Pons (tissue), 1 donor: ENCODE measurements at regions not wholly inside any gene's neighbourhood (a gene's known extent, or its start where the extent isn't known, plus 50 kb on each side); places are given as distances from the start of the nearest gene placed in this dataset.
"Not testable (repeated sequence)": the region's sequence is repeated elsewhere in the genome, so short reads cannot be mapped to it uniquely, and the experiment has no call there.

Experiments
- DNase-seq: peaks from one replicate; pipeline ENCODE4 v3.0.0-alpha.2; 2016; ENCODE audit warnings: low spot score

DNA sequence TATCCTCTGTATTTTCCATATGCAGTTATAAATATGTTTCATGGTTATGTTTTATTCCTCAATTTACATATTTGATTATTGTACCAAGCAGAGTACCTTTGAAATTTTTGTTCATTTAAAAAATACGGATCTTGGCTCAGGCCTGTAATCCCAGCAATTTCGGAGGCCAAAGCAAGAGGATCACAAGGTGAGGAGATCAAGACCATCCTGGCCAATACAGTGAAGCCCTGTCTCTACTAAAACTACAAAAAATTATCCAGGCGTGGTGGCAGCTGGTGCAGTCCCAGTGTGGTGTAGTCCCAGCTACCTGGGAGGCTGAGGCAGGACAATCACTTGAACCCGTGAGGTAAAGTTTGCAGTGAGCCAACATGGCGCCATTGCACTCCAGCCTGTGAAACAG is 251.2 kb upstream of the TPTE start:
- DNase-seq, result peak; percentile 67

DNA sequence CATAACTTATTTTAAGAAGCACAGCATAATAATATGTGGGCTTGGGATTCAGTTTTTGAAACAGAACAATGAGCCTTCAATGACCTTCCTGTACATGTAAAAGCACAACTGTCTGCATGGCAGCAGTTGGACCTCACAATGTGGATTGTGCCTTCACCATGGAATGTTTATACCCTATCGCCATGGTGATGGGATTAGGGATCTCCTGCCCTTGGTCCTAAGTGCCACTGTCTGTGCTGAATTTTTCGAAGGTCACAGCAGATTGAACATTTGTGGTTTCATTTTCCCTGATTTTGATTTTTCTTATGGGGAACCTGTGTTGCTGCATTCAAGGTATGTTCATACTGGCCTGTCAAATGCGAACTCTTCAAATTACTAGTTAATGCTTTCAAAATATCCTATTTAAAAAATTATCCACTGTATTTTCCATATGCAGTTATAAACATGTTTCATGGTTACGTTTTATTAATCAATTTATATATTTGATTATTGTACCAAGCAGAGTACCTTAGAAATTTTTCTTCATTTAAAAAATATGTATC is 249.6 kb upstream of the TPTE start:
- not testable (repeated sequence) for DNase-seq

DNA sequence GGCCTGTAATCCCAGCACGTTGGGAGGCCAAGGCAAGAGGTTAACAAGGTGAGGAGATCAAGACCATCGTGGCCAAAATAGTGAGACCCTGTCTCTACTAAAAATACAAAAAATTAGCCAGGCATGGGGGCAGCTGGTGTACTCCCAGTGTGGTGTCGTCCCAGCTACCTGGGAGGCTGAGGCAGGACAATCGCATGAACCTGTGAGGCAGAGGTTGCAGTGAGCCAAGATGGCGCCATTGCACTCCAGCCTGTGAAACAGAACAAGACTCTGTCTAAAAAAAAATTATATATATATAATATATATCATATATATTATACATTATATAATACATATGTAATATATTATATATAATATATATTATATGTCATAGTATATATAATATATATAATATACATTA is 249.2 kb upstream of the TPTE start:
- peak; percentile 58 for DNase-seq

DNA sequence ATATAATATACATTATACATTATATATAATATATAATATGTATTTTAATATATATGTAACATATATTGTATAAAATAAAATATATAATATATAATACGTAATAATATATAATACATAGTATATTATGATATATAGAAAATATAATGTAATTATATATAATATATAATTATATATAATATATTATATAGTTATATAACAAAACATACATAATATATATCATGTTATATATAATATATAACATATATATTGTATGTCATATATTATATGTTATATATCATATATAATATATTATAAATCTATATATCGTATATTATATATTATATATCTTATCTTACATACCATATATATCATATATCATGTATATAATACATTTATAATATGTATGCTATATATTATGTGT is 248.2 kb upstream of the TPTE start:
- DNase-seq, result no peak

DNA sequence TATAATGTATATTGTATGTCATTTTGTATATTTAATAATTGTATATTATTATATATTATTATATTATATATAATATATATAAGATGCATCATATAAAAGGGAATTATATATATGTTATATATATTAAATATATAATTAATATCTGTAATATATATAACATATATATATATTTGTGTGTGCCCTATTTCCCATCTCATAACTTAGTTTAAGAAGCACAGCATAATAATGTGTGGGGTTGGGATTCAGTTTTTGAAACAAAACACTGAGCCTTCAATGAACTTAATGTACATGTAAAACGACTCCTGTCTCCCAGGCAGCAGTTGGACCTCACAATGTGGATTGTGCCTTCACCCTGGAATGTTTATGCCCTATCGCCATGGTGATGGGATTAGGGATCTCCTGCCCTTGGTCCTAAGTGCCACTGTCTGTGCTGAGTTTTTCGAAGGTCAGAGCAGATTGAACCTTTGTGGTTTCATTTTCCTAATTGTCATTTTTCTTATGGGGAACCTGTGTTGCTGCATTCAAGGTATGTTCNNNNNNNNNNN is 247.5 kb upstream of the TPTE start:
- DNase-seq, result not testable (repeated sequence)
